Activated CD8-positive, alpha-beta memory T cell treated with anti-CD3 and anti-CD28 coated beads, Interleukin-2, amount 10 ng/mL, durations not matched to agents 7 days and 5 days (primary cell): ENCODE measurements at regions not wholly inside any gene's neighbourhood (a gene's known extent, or its start where the extent isn't known, plus 50 kb on each side); places are given as distances from the start of the nearest gene placed in this dataset.

ENCODE experiments used
- ATAC-seq: fragments of 150-1000 bp; cut with Tn5 transposase; one replicate; pipeline ENCODE4 v1.10.0; 2021; ENCODE audit warnings: moderate library complexity
- CTCF ChIA-PET: fragments of 350-600 bp; sonication (Branson Sonifier 250); formaldehyde crosslinking; loops from one replicate; lab custom pipeline; 2021; ENCODE audit warnings: antibody characterized with exemption; lab: Charles Lee
- DNase-seq: peaks from one replicate; pipeline ENCODE4 v3.0.0-alpha.2; 2020
- H3K27ac Mint-ChIP-seq: one replicate; pipeline ENCODE4 v1.8.0; 2021; ENCODE audit warnings: mild to moderate bottlenecking, mixed read lengths
- H3K27me3 Mint-ChIP-seq: one replicate; pipeline ENCODE4 v1.8.0; 2021; ENCODE audit warnings: mixed read lengths
- H3K36me3 Mint-ChIP-seq: one replicate; pipeline ENCODE4 v1.8.0; 2021; ENCODE audit warnings: mild to moderate bottlenecking, mixed read lengths
- H3K4me1 Mint-ChIP-seq: one replicate; pipeline ENCODE4 v1.8.0; 2021; ENCODE audit warnings: mixed read lengths
- H3K4me3 Mint-ChIP-seq: one replicate; pipeline ENCODE4 v1.8.0; 2021; ENCODE audit warnings: mild to moderate bottlenecking, moderate library complexity, mixed read lengths
- H3K9me3 Mint-ChIP-seq: one replicate; pipeline ENCODE4 v1.8.0; 2022; ENCODE audit warnings: low read depth, mixed read lengths

GRCh38 chr3:117243657-117244056 lies 534.1 kb downstream of the TUSC7 start:
- CTCF ChIA-PET, result no interaction called here
- H3K36me3 Mint-ChIP-seq, result no peaks in the 10 kb centered on the region
- no peak for DNase-seq
- ATAC-seq, result no peak
- no peak overlapping the region for H3K27ac Mint-ChIP-seq
- peaks cover 5% of the 10 kb centered on the region for H3K9me3 Mint-ChIP-seq
- H3K27me3 Mint-ChIP-seq, result no peaks in the 10 kb centered on the region
- no peak overlapping the region for H3K4me3 Mint-ChIP-seq
- no peaks in the 10 kb centered on the region for H3K4me1 Mint-ChIP-seq

GRCh38 chr3:117246771-117247555 lies 537.4 kb downstream of the TUSC7 start:
- Mint-ChIP-seq H3K4me1 (no peaks in the 10 kb centered on the region), H3K27ac (no peak overlapping the region), H3K4me3 (no peak overlapping the region), H3K36me3 (no peaks in the 10 kb centered on the region), H3K27me3 (no peaks in the 10 kb centered on the region), H3K9me3 (peaks cover 12% of the 10 kb centered on the region)
- CTCF ChIA-PET, result no interaction called here
- no peak for DNase-seq
- no peak for ATAC-seq

GRCh38 chr3:117248153-117248552 lies 538.6 kb downstream of the TUSC7 start:
- Mint-ChIP-seq H3K36me3 (no peaks in the 10 kb centered on the region), H3K27me3 (no peaks in the 10 kb centered on the region), H3K9me3 (peaks cover 12% of the 10 kb centered on the region), H3K4me3 (no peak overlapping the region), H3K4me1 (no peaks in the 10 kb centered on the region), H3K27ac (no peak overlapping the region)
- CTCF ChIA-PET, result no interaction called here
- DNase-seq (no peak), ATAC-seq (no peak)

GRCh38 chr3:117252208-117252607 lies 542.6 kb downstream of the TUSC7 start:
- ATAC-seq (no peak), DNase-seq (no peak)
- Mint-ChIP-seq H3K4me3 (no peak overlapping the region), H3K9me3 (peaks cover 10% of the 10 kb centered on the region), H3K27me3 (no peaks in the 10 kb centered on the region), H3K27ac (no peak overlapping the region), H3K4me1 (no peaks in the 10 kb centered on the region), H3K36me3 (no peaks in the 10 kb centered on the region)
- CTCF ChIA-PET, result no interaction called here

DNA sequence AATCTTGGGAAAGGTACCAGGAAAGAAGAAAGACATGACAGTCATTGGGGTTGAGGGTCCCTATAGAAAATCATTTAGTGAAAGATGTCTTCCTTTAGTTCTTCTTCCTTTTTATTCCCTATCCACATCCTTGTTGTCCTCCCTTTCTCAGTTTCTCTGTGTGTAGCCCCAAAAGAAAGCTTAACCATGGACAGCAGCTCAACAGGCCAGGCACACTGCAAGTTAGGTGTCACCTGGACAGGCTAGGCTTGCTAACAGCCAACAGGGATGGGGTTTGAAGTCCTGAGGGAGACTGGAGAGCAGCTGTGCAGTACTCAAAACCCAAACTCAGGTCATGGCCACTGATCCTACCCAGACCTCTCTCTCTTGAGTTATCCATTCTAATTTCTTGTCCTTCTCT lies 543.1 kb downstream of the TUSC7 start:
- DNase-seq, result no peak
- H3K27ac Mint-ChIP-seq, result no peak overlapping the region
- no peak overlapping the region for H3K4me3 Mint-ChIP-seq
- CTCF ChIA-PET, result no interaction called here
- ATAC-seq, result no peak
- H3K9me3 Mint-ChIP-seq, result peaks cover 10% of the 10 kb centered on the region
- no peaks in the 10 kb centered on the region for H3K4me1 Mint-ChIP-seq
- H3K27me3 Mint-ChIP-seq, result no peaks in the 10 kb centered on the region
- no peaks in the 10 kb centered on the region for H3K36me3 Mint-ChIP-seq

DNA sequence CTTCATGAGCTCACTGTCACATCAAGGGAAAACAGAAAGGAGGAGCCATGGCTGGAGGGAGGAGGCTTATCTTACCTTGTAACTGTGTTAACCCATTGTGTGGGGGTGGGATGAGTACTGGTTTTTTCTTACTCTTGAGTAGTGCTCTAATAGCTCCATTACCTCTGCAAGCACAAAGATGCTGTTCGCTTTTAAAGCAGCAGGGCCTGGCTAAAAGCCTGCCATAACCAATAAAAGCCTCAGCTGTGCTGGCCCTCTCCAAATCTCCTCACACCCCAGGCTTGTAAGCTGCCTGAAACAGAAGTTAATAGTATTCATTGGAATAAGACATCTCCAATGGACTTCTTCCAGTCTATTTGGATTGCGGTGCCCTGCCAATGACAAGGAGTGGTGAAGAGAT lies 544.1 kb downstream of the TUSC7 start:
- no peaks in the 10 kb centered on the region for H3K4me1 Mint-ChIP-seq
- CTCF ChIA-PET, result no interaction called here
- H3K27ac Mint-ChIP-seq, result no peak overlapping the region
- H3K27me3 Mint-ChIP-seq, result no peaks in the 10 kb centered on the region
- no peak overlapping the region for H3K4me3 Mint-ChIP-seq
- peaks cover 10% of the 10 kb centered on the region for H3K9me3 Mint-ChIP-seq
- ATAC-seq (no peak), DNase-seq (no peak)
- H3K36me3 Mint-ChIP-seq, result no peaks in the 10 kb centered on the region

- H3K36me3 Mint-ChIP-seq, result no peaks in the 10 kb centered on the region
- no peaks in the 10 kb centered on the region for H3K27me3 Mint-ChIP-seq
- DNase-seq, result no peak
- peaks cover 6% of the 10 kb centered on the region for H3K9me3 Mint-ChIP-seq
- CTCF ChIA-PET, result no interaction called here
- H3K27ac Mint-ChIP-seq, result no peak overlapping the region
- no peak overlapping the region for H3K4me3 Mint-ChIP-seq
- ATAC-seq, result no peak
- no peaks in the 10 kb centered on the region for H3K4me1 Mint-ChIP-seq
These were observed 545.4 kb downstream of the TUSC7 start for GRCh38 chr3:117254985-117255384.

GRCh38 chr3:117255736-117256135 lies 546.2 kb downstream of the TUSC7 start:
- Mint-ChIP-seq H3K9me3 (peaks cover 4% of the 10 kb centered on the region), H3K27ac (no peak overlapping the region), H3K4me1 (no peaks in the 10 kb centered on the region), H3K27me3 (no peaks in the 10 kb centered on the region), H3K36me3 (no peaks in the 10 kb centered on the region), H3K4me3 (no peak overlapping the region)
- DNase-seq (no peak), ATAC-seq (no peak)
- CTCF ChIA-PET, result no interaction called here

DNA sequence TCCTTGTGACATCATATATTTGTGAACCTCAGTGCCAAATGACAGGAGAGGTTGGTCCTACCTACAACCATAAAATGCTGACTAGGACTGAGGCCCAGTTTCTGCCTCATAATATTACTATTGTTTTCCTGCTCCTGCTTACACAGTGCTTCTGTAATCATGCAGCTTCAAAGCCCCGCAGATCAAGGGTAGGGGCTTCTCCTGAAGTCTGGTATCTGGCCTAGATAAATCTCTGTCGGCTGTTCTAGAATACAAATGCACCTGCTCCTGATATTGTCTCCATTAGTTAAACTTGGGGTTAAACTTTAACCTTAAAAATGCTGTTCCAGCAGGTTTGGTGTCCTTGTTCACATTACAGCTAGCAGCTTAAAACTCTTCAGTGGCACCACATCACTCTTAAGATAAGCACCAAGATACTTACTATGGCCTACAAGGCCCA lies 552.4 kb downstream of the TUSC7 start:
- no peaks in the 10 kb centered on the region for H3K36me3 Mint-ChIP-seq
- CTCF ChIA-PET, result no interaction called here
- H3K4me1 Mint-ChIP-seq, result no peaks in the 10 kb centered on the region
- H3K4me3 Mint-ChIP-seq, result no peak overlapping the region
- ATAC-seq (no peak), DNase-seq (no peak)
- H3K9me3 Mint-ChIP-seq, result peaks cover 6% of the 10 kb centered on the region
- H3K27ac Mint-ChIP-seq, result no peak overlapping the region
- H3K27me3 Mint-ChIP-seq, result no peaks in the 10 kb centered on the region

DNA sequence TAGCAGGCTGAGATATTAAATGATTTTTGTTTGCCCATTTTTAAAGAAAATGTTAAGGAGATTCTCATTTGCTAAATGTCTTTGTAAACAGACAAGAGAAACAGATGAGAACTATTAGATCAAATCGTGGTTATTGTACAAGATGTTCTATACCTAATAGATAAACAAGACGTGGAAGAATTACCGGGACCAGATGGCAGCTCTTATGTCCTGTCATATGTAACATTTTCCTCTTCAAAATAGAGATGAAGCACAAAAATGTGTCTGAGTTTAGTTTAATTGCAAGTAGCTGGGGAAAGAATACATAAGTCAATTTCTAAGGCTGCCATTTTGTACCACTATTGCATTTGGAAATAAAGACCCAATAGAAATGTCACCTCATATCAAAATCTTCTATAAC lies 553.7 kb downstream of the TUSC7 start:
- Mint-ChIP-seq H3K9me3 (peaks cover 4% of the 10 kb centered on the region), H3K4me3 (no peak overlapping the region)
- ATAC-seq, result no peak

DNA sequence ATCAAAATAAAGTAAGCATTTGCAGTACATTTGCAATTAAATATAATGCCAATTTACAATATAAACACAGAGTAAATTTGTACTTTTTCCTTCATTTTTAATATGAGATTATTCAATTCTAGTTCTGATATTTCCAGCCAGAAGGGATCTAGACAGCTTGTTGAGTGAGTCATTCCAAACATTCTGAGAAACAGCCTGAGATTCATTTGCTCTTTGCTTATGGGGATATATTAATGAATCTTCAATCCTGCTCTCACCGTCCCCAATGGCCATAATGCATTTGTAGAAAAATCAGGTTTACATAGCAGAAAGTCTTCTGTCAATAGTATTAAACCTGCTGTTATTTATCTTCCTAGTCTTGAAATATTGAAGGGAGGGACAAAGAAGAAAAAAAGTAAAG lies 554.2 kb downstream of the TUSC7 start:
- no peaks in the 10 kb centered on the region for H3K4me1 Mint-ChIP-seq
- CTCF ChIA-PET, result no interaction called here
- no peak overlapping the region for H3K27ac Mint-ChIP-seq
- no peaks in the 10 kb centered on the region for H3K27me3 Mint-ChIP-seq
- H3K36me3 Mint-ChIP-seq, result no peaks in the 10 kb centered on the region
- peaks cover 4% of the 10 kb centered on the region for H3K9me3 Mint-ChIP-seq
- DNase-seq (no peak), ATAC-seq (no peak)
- H3K4me3 Mint-ChIP-seq, result no peak overlapping the region

More for the DNA sequence above, 553.7 kb downstream of the TUSC7 start:
- no peak for DNase-seq
- H3K4me1 Mint-ChIP-seq, result no peaks in the 10 kb centered on the region
- no peaks in the 10 kb centered on the region for H3K27me3 Mint-ChIP-seq
- no peaks in the 10 kb centered on the region for H3K36me3 Mint-ChIP-seq
- H3K27ac Mint-ChIP-seq, result no peak overlapping the region
- CTCF ChIA-PET, result no interaction called here

- no peak overlapping the region for H3K4me3 Mint-ChIP-seq
- H3K9me3 Mint-ChIP-seq, result peaks cover 4% of the 10 kb centered on the region
- no peaks in the 10 kb centered on the region for H3K4me1 Mint-ChIP-seq
- no peak overlapping the region for H3K27ac Mint-ChIP-seq
- ATAC-seq (no peak), DNase-seq (no peak)
- no peaks in the 10 kb centered on the region for H3K27me3 Mint-ChIP-seq
- H3K36me3 Mint-ChIP-seq, result no peaks in the 10 kb centered on the region
- CTCF ChIA-PET, result no interaction called here
These were observed 554.8 kb downstream of the TUSC7 start for GRCh38 chr3:117264204-117264994.

DNA sequence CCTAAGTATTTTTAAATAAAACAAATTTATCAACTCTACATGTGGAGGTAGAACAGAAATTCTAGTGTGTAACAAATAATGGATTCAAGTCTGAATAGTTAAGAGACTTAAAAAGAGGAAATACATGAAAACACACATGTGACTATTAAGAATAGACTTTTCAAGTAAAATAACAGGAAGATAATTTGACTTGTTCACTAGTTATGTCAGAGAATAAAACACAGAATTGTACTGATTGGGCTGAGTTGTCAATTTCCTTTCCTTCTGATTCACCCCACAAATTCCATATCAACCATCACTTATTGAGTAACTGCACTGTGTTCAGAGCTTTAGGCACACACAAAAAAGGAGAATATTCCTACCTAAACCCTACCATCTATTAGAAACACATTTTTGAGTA lies 557.2 kb downstream of the TUSC7 start:
- Mint-ChIP-seq H3K27me3 (no peaks in the 10 kb centered on the region), H3K9me3 (peaks cover 6% of the 10 kb centered on the region), H3K36me3 (no peaks in the 10 kb centered on the region), H3K27ac (no peak overlapping the region), H3K4me1 (no peaks in the 10 kb centered on the region), H3K4me3 (no peak overlapping the region)
- CTCF ChIA-PET, result no interaction called here
- ATAC-seq (no peak), DNase-seq (no peak)

GRCh38 chr3:117268318-117268717 lies 558.7 kb downstream of the TUSC7 start:
- peaks cover 7% of the 10 kb centered on the region for H3K9me3 Mint-ChIP-seq

More at GRCh38 chr3:117268318-117268717, 558.7 kb downstream of the TUSC7 start:
- H3K27me3 Mint-ChIP-seq, result no peaks in the 10 kb centered on the region
- no peak overlapping the region for H3K27ac Mint-ChIP-seq
- ATAC-seq (no peak), DNase-seq (no peak)
- no peak overlapping the region for H3K4me3 Mint-ChIP-seq
- CTCF ChIA-PET, result no interaction called here
- H3K36me3 Mint-ChIP-seq, result no peaks in the 10 kb centered on the region
- no peaks in the 10 kb centered on the region for H3K4me1 Mint-ChIP-seq
